ENCODE measurements at regions not wholly inside any gene's neighbourhood (a gene's known extent, or its start where the extent isn't known, plus 50 kb on each side); places are given as distances from the start of the nearest gene placed in this dataset.

DNA sequence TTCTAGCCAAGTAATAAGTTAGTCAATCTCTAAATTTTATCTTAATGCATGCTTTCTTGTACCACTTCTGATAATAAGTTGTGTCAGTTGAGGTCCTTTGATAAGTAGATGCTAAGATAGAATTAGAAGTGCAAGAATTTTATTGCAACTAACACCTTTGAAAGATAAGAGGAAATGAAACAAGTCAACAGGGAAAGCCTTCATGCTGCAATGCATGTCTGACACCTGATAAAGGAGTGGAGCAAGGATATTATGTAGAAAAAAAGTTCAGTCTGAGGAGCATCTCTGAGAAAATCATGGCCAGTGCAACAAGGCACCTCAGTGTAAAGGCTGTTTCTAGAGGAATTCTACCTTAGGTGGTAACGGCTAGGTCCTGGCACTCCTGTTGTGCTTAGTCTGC, 210.7 kb upstream of the PPP1R2C start:
- ATAC-seq (no peak), DNase-seq (no peak)
- Histone ChIP-seq H3K27ac (no peak overlapping the region), H3K36me3 (replicated peaks in 1 of 2; ENCODE audit: insufficient read depth in 1 of 2, low read depth in 2 of 2) (no peaks in the 10 kb centered on the region), H3K4me3 (no peak overlapping the region), H3K9me3 (no peaks in the 10 kb centered on the region), H3K4me1 (no peaks in the 10 kb centered on the region), H3K27me3 (no peaks in the 10 kb centered on the region)
- TF ChIP-seq POLR2A (IDR thresholded peaks at IDR 0.05) = no peak
- WGBS, 2 donors = 50 to 70% methylated on average over 1 of the region's 1 CpG
- intact Hi-C loops (cut with DNase I) = no loop called here

GRCh38 chrX:42992199-42992943, 214.4 kb upstream of the PPP1R2C start:
- ATAC-seq = no peak
- Histone ChIP-seq H3K27me3 (no peaks in the 10 kb centered on the region), H3K27ac (no peak overlapping the region), H3K9me3 (no peaks in the 10 kb centered on the region), H3K36me3 (replicated peaks in 1 of 2; ENCODE audit: insufficient read depth in 1 of 2, low read depth in 2 of 2) (no peaks in the 10 kb centered on the region), H3K4me3 (no peak overlapping the region), H3K4me1 (no peaks in the 10 kb centered on the region)
- 63 to 83% methylated on average over 3 of the region's 3 CpGs for WGBS, 2 donors
- no peak for DNase-seq
- intact Hi-C loops (cut with DNase I) = no loop called here
- TF ChIP-seq, protein P1, sequence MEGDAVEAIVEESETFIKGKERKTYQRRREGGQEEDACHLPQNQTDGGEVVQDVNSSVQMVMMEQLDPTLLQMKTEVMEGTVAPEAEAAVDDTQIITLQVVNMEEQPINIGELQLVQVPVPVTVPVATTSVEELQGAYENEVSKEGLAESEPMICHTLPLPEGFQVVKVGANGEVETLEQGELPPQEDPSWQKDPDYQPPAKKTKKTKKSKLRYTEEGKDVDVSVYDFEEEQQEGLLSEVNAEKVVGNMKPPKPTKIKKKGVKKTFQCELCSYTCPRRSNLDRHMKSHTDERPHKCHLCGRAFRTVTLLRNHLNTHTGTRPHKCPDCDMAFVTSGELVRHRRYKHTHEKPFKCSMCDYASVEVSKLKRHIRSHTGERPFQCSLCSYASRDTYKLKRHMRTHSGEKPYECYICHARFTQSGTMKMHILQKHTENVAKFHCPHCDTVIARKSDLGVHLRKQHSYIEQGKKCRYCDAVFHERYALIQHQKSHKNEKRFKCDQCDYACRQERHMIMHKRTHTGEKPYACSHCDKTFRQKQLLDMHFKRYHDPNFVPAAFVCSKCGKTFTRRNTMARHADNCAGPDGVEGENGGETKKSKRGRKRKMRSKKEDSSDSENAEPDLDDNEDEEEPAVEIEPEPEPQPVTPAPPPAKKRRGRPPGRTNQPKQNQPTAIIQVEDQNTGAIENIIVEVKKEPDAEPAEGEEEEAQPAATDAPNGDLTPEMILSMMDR (IDR thresholded peaks at IDR 0.05) = no peak
- TF ChIP-seq POLR2A (IDR thresholded peaks at IDR 0.05) = no peak

DNA sequence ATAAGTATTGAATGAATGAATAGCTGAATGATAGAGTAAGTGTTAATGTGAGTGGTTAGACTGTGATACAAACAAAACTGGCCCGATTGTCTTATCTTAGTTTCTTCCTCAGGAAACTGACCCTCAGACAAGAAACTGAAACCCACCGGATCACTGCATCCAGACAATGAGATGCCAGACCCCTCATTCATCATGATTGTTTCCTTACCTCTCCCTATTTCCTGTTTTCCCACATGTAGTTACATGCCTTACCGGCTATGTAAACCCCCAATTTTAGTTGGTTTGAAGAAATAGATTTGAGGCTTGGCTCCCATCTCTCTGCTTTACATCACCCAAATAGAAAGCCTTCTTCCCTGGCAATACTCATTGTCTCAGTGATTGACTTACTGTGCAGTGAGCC, 218.9 kb upstream of the PPP1R2C start:
- ATAC-seq (no peak), DNase-seq (no peak)
- TF ChIP-seq, protein P1 (IDR thresholded peaks at IDR 0.05) = no peak
- TF ChIP-seq POLR2A (IDR thresholded peaks at IDR 0.05) = no peak
- no peak overlapping the region for H3K27ac ChIP-seq
- intact Hi-C loops (cut with DNase I) = no loop called here
- H3K36me3 ChIP-seq (replicated peaks in 1 of 2; ENCODE audit: insufficient read depth in 1 of 2, low read depth in 2 of 2) = no peaks in the 10 kb centered on the region
- H3K9me3 ChIP-seq = no peaks in the 10 kb centered on the region
- H3K4me1 ChIP-seq = no peaks in the 10 kb centered on the region
- no peaks in the 10 kb centered on the region for H3K27me3 ChIP-seq
- no peak overlapping the region for H3K4me3 ChIP-seq
- WGBS, 2 donors = 36 to 64% methylated on average over 3 of the region's 3 CpGs

GRCh38 chrX:43000121-43000520, 222.2 kb upstream of the PPP1R2C start:
- no peaks in the 10 kb centered on the region for H3K4me1 ChIP-seq
- no peaks in the 10 kb centered on the region for H3K27me3 ChIP-seq
- no peak for ATAC-seq
- H3K9me3 ChIP-seq = no peaks in the 10 kb centered on the region
- no peak overlapping the region for H3K4me3 ChIP-seq
- no peak overlapping the region for H3K27ac ChIP-seq
- H3K36me3 ChIP-seq (replicated peaks in 1 of 2; ENCODE audit: insufficient read depth in 1 of 2, low read depth in 2 of 2) = no peaks in the 10 kb centered on the region
- no peak for DNase-seq
- 56 to 74% methylated on average over 2 of the region's 2 CpGs for WGBS, 2 donors
- intact Hi-C loops (cut with DNase I) = no loop called here
- TF ChIP-seq POLR2A (IDR thresholded peaks at IDR 0.05) = no peak
- TF ChIP-seq, protein P1 (IDR thresholded peaks at IDR 0.05) = no peak

- DNase-seq (no peak), ATAC-seq (no peak)
- TF ChIP-seq, protein P1 (IDR thresholded peaks at IDR 0.05) = no peak
- TF ChIP-seq POLR2A (IDR thresholded peaks at IDR 0.05) = no peak
- Histone ChIP-seq H3K27me3 (no peaks in the 10 kb centered on the region), H3K27ac (no peak overlapping the region), H3K4me3 (no peak overlapping the region), H3K9me3 (no peaks in the 10 kb centered on the region), H3K4me1 (no peaks in the 10 kb centered on the region), H3K36me3 (replicated peaks in 1 of 2; ENCODE audit: insufficient read depth in 1 of 2, low read depth in 2 of 2) (no peaks in the 10 kb centered on the region)
- intact Hi-C loops (cut with DNase I) = no loop called here
- 78 to 82% methylated on average over 4 of the region's 4 CpGs for WGBS, 2 donors
Measured at GRCh38 chrX:43002526-43003203, 224.7 kb upstream of the PPP1R2C start.
